ENCODE measurements at regions not wholly inside any gene's neighbourhood (a gene's known extent, or its start where the extent isn't known, plus 50 kb on each side); places are given as distances from the start of the nearest gene placed in this dataset.
A peak's percentile ranks its signal among the peaks of the same experiment; 100 is the strongest.

GRCh38 chr5:87074934-87075541 lies 192.6 kb upstream of the RASA1 start:
- TF ChIP-seq, protein P1, sequence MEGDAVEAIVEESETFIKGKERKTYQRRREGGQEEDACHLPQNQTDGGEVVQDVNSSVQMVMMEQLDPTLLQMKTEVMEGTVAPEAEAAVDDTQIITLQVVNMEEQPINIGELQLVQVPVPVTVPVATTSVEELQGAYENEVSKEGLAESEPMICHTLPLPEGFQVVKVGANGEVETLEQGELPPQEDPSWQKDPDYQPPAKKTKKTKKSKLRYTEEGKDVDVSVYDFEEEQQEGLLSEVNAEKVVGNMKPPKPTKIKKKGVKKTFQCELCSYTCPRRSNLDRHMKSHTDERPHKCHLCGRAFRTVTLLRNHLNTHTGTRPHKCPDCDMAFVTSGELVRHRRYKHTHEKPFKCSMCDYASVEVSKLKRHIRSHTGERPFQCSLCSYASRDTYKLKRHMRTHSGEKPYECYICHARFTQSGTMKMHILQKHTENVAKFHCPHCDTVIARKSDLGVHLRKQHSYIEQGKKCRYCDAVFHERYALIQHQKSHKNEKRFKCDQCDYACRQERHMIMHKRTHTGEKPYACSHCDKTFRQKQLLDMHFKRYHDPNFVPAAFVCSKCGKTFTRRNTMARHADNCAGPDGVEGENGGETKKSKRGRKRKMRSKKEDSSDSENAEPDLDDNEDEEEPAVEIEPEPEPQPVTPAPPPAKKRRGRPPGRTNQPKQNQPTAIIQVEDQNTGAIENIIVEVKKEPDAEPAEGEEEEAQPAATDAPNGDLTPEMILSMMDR (IDR thresholded peaks at IDR 0.05) = no peak
- intact Hi-C loops (cut with micrococcal nuclease) = loop anchor here (5.0 kb wide), 1 partner anchor 47 kb away; no protein-coding TSS in a partner anchor
- H3K27ac Mint-ChIP-seq = peak overlapping the region; percentile 80
- H3K36me3 Mint-ChIP-seq (ENCODE audit: low read depth) = no peaks in the 10 kb centered on the region
- no peaks in the 10 kb centered on the region for H3K27me3 Mint-ChIP-seq
- no peaks in the 10 kb centered on the region for H3K9me3 Mint-ChIP-seq
- DNase-seq (peak; percentile 49), ATAC-seq (peak; percentile 91)
- ChIA-PET CTCF (interaction anchor here (1.5 kb wide), 1 partner anchor 42 kb away, joined by 3 read pairs; no protein-coding TSS in a partner anchor), POLR2A (interaction anchor here (0.6 to 1.9 kb wide), 3 partner anchors 39 to 456 kb away, joined by 3 to 8 read pairs (median 3); no protein-coding TSS in a partner anchor)
- peaks cover 36% of the 10 kb centered on the region for H3K4me1 Mint-ChIP-seq (ENCODE audit: low read depth)
- H3K4me3 Mint-ChIP-seq = no peak overlapping the region

DNA sequence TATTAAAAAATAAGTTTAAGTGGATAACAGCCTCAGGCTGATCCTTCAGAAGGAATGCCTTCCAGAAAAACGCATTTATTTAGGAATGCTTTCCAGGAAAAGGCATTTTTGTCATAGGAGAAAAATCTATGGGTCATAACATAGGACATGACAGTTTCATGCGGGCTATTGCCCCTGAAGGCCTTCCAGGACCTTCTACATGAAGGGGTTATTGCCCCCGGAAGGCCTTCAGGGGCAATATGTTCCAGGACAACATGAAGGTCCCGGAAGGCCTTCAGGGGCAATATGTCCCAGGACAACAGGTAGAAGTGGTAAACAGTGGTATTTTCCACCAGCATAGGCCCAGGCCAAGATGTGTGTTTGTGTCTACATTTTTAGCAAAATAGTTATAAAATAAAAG lies 191.3 kb upstream of the RASA1 start:
- Mint-ChIP-seq H3K27ac (no peak overlapping the region), H3K4me3 (no peak overlapping the region), H3K9me3 (no peaks in the 10 kb centered on the region), H3K27me3 (no peaks in the 10 kb centered on the region), H3K4me1 (ENCODE audit: low read depth) (peaks cover 43% of the 10 kb centered on the region), H3K36me3 (ENCODE audit: low read depth) (no peaks in the 10 kb centered on the region)
- ChIA-PET CTCF (no interaction called here), POLR2A (interaction anchor here (1.9 kb wide), 1 partner anchor 38 kb away, joined by 3 read pairs; no protein-coding TSS in a partner anchor)
- TF ChIP-seq, protein P1 (IDR thresholded peaks at IDR 0.05) = no peak
- DNase-seq (no peak), ATAC-seq (no peak)
- intact Hi-C loops (cut with micrococcal nuclease) = loop anchor here (5.0 kb wide), 1 partner anchor 46 kb away; no protein-coding TSS in a partner anchor

DNA sequence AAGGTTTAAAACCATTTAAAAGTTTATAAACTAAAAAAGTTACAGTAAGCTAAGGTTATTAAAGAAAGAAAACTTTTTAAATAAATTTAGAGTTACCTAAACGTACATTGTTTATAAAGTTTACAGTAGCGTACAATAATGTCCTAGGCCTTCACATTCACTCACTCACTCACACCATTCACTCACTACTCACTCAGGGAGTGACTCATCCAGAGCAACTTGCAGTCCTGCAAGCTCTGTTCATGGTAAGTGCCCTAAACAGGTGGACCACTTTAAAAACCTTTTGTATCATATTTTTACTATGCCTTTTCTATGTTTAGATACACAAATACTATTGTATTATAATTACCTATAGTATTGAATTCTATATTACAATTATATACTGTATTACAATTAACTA lies 190.8 kb upstream of the RASA1 start:
- no peaks in the 10 kb centered on the region for H3K27me3 Mint-ChIP-seq
- peaks cover 49% of the 10 kb centered on the region for H3K4me1 Mint-ChIP-seq (ENCODE audit: low read depth)
- H3K36me3 Mint-ChIP-seq (ENCODE audit: low read depth) = no peaks in the 10 kb centered on the region
- DNase-seq (no peak), ATAC-seq (no peak)
- intact Hi-C loops (cut with micrococcal nuclease) = loop anchor here (5.0 kb wide), 1 partner anchor 45 kb away; no protein-coding TSS in a partner anchor
- ChIA-PET POLR2A (no interaction called here), CTCF (no interaction called here)
- TF ChIP-seq, protein P1 (IDR thresholded peaks at IDR 0.05) = no peak
- no peaks in the 10 kb centered on the region for H3K9me3 Mint-ChIP-seq
- no peak overlapping the region for H3K27ac Mint-ChIP-seq
- H3K4me3 Mint-ChIP-seq = no peak overlapping the region

GRCh38 chr5:87079219-87079618 lies 188.5 kb upstream of the RASA1 start:
- DNase-seq = peak; percentile 14
- intact Hi-C loops (cut with micrococcal nuclease) = loop anchor here (5.0 kb wide), 1 partner anchor 43 kb away; no protein-coding TSS in a partner anchor
- H3K36me3 Mint-ChIP-seq (ENCODE audit: low read depth) = no peaks in the 10 kb centered on the region
- ChIA-PET POLR2A (no interaction called here), CTCF (interaction anchor here (0.9 kb wide), 1 partner anchor 17 kb away, joined by 3 read pairs; no protein-coding TSS in a partner anchor)
- H3K27me3 Mint-ChIP-seq = no peaks in the 10 kb centered on the region
- no peak for ATAC-seq
- peaks cover 64% of the 10 kb centered on the region for H3K4me1 Mint-ChIP-seq (ENCODE audit: low read depth)
- TF ChIP-seq, protein P1 (IDR thresholded peaks at IDR 0.05) = no peak
- peaks cover 3% of the 10 kb centered on the region for H3K9me3 Mint-ChIP-seq
- H3K27ac Mint-ChIP-seq = peak overlapping the region; percentile 62
- no peak overlapping the region for H3K4me3 Mint-ChIP-seq

- Mint-ChIP-seq H3K27ac (peak overlapping the region; percentile 92), H3K27me3 (no peaks in the 10 kb centered on the region), H3K4me3 (peak overlapping the region; percentile 55), H3K36me3 (ENCODE audit: low read depth) (no peaks in the 10 kb centered on the region), H3K4me1 (ENCODE audit: low read depth) (peaks cover 47% of the 10 kb centered on the region), H3K9me3 (peaks cover 9% of the 10 kb centered on the region)
- ATAC-seq (no peak), DNase-seq (no peak)
- intact Hi-C loops (cut with micrococcal nuclease) = no loop called here
- TF ChIP-seq, protein P1 (IDR thresholded peaks at IDR 0.05) = no peak
- CTCF ChIA-PET = interaction anchor here (1.2 kb wide), 1 partner anchor 10 kb away, joined by 4 read pairs; no protein-coding TSS in a partner anchor
- POLR2A ChIA-PET = no interaction called here
Measured at GRCh38 chr5:87081016-87081415, 186.7 kb upstream of the RASA1 start.
